Right lobe of liver (tissue), 6 donors: ENCODE measurements at regions not wholly inside any gene's neighbourhood (a gene's known extent, or its start where the extent isn't known, plus 50 kb on each side); places are given as distances from the start of the nearest gene placed in this dataset.
"Not testable (repeated sequence)": the region's sequence is repeated elsewhere in the genome, so short reads cannot be mapped to it uniquely, and the experiment has no call there.

Source experiments
- ATAC-seq, 4 donors: fragments of 200-7000 bp; cut with Tn5 transposase; one replicate each; pipeline ENCODE4 v1.9.1; 2020; ENCODE audit warnings: mild to moderate bottlenecking in 4 of 4, moderate library complexity in 4 of 4
- DNase-seq, 3 donors: peaks; one replicate each; pipeline ENCODE4 v3.0.0-alpha.2; 2020
- H3K27ac ChIP-seq, 3 donors: fragments of 200-600 bp; one replicate each; pipeline ENCODE4 v1.8.0; 2022
- H3K27me3 ChIP-seq, 2 donors: fragments of 200-600 bp; one replicate each; pipeline ENCODE4 v1.8.0; 2022
- H3K36me3 ChIP-seq, 4 donors: fragments of 200-600 bp; sonication (generic) in 1 of 4; one replicate each; pipeline versions ENCODE4 v1.5.1 to v1.8.0; 2017 to 2022; ENCODE audit warnings: control low read depth in 1 of 4
- H3K4me1 ChIP-seq, 4 donors: fragments of 200-600 bp; sonication (generic) in 1 of 4; one replicate each; pipeline versions ENCODE4 v1.5.1 to v1.8.0; 2017 to 2022; ENCODE audit warnings: control low read depth in 1 of 4
- H3K4me3 ChIP-seq, 3 donors: fragments of 200-600 bp; one replicate each; pipeline ENCODE4 v1.8.0; 2022
- H3K9me3 ChIP-seq, 4 donors: fragments of 200-600 bp; sonication (generic) in 1 of 4; one replicate each; pipeline versions ENCODE4 v1.5.1 to v1.8.0; 2017 to 2022; ENCODE audit warnings: control low read depth in 1 of 4
- POLR2A ChIP-seq: fragments of 450-650 bp; IDR thresholded peaks from one replicate; pipeline ENCODE4 v1.6.1; 2017; ENCODE audit warnings: antibody characterized with exemption, mild to moderate bottlenecking
- WGBS: methylation state at CpG from one replicate; pipeline ENCODE4 v1.1.6; 2018; ENCODE audit warnings: low coverage, low lambda C conversion rate; ENCODE audit not compliant: insufficient coverage; ENCODE audit errors: missing lambda C conversion rate; 5-methylcytosine and 5-hydroxymethylcytosine counted together
- intact Hi-C, 2 donors: fragments of 100-400 bp; cut with DNase I; formaldehyde crosslinking; loops; one replicate each; pipeline versions ENCODE4 v1.11.2 to v1.14.1; 2022
- TF ChIP-seq, protein P1 (sequence below), 4 donors: fragments of 200-600 bp in 3 of 4; fragments of 450-650 bp in 1 of 4; IDR thresholded peaks; one replicate each; pipeline versions ENCODE4 v1.5.1 to v1.8.0; 2016 to 2022; ENCODE audit warnings: antibody characterized with exemption in 4 of 4, mild to moderate bottlenecking in 2 of 4
- donor health status: DM: no; HTN: yes; CAD: no.
- donor health status: DM: no; HTN: no; CAD: no.
- donor health status: DM: no; HTN: no; CAD: no.
- donor health status: DM: no; HTN: yes; CAD: no.
- donor health status: DM: no; HTN: yes; CAD: no.

DNA sequence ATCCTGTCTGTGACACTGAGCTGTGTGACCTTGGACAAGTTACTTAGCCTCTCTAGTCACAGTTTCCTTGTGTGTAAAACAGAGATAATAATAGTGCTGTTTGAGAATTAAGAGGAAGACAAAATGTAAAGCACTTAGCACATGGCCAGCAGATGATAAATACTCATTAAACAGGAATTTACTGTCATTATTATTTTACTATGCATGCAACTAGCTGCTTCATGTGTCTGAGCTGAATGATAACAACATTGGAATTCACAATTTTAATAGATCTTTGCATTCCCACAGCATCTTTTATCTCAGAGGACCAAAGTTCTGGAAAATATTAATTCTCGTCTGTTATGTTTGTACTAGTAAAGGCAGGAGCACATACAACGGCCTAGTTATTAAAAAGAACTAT is 79.2 kb upstream of the TET2 start:
- 68% methylated on average over 2 of the region's 2 CpGs for WGBS
- Histone ChIP-seq H3K36me3 (no peaks in the 10 kb centered on the region), H3K4me1 (no peaks in the 10 kb centered on the region), H3K9me3 (no peaks in the 10 kb centered on the region), H3K27ac (no peak overlapping the region), H3K4me3 (no peak overlapping the region), H3K27me3 (no peaks in the 10 kb centered on the region)
- ATAC-seq (no peak), DNase-seq (no peak)
- intact Hi-C loops = no loop called here
- TF ChIP-seq, protein P1, sequence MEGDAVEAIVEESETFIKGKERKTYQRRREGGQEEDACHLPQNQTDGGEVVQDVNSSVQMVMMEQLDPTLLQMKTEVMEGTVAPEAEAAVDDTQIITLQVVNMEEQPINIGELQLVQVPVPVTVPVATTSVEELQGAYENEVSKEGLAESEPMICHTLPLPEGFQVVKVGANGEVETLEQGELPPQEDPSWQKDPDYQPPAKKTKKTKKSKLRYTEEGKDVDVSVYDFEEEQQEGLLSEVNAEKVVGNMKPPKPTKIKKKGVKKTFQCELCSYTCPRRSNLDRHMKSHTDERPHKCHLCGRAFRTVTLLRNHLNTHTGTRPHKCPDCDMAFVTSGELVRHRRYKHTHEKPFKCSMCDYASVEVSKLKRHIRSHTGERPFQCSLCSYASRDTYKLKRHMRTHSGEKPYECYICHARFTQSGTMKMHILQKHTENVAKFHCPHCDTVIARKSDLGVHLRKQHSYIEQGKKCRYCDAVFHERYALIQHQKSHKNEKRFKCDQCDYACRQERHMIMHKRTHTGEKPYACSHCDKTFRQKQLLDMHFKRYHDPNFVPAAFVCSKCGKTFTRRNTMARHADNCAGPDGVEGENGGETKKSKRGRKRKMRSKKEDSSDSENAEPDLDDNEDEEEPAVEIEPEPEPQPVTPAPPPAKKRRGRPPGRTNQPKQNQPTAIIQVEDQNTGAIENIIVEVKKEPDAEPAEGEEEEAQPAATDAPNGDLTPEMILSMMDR (IDR thresholded peaks at IDR 0.05) = no peak
- no peak for TF ChIP-seq POLR2A

DNA sequence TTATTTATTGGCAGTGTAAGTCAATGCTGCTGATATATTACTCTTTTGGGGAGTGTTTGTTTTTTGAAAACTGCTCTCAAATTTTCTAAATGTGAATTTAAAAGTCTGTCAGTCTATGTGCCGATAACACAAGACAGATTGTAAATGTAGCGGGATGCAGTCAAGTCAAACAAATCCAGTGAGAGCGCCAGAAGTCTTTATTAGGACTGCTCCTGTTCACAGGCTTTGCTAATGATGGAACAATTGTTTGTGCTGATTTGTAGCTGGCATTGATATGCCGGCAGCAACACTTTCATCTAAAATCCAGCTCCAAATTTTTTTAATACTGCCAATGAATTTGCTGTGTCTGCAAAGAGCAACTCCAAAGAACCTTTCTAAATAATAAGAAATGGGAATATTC is 78.7 kb upstream of the TET2 start:
- no peaks in the 10 kb centered on the region for H3K36me3 ChIP-seq
- H3K4me3 ChIP-seq = no peak overlapping the region
- no peak for ATAC-seq
- no peaks in the 10 kb centered on the region for H3K4me1 ChIP-seq
- intact Hi-C loops = no loop called here
- 63% methylated on average over 4 of the region's 4 CpGs for WGBS
- no peaks in the 10 kb centered on the region for H3K9me3 ChIP-seq
- TF ChIP-seq, protein P1 (IDR thresholded peaks at IDR 0.05) = no peak
- TF ChIP-seq POLR2A = no peak
- no peak overlapping the region for H3K27ac ChIP-seq
- H3K27me3 ChIP-seq = no peaks in the 10 kb centered on the region
- no peak for DNase-seq

DNA sequence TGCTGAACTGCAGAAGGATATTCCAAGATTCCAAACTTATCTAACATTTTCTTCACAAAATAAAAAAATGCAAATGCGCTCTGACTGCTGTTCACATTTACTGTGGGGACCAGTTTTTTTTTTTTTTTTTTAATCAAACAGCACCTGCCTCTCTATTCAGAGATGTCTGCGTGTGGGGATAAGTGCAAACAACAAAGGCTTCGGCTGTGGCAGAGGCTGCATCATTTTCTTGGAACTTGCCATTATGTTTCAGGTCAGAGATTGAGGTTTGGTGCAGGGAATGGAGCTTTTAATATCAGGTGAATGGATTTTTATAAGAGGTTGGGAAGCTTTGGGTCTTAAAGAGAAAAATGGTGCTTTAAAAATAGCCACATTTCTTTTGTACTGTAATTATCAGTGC is 78.2 kb upstream of the TET2 start:
- H3K4me3 ChIP-seq = no peak overlapping the region
- no peak for DNase-seq
- H3K36me3 ChIP-seq = no peaks in the 10 kb centered on the region
- H3K4me1 ChIP-seq = no peaks in the 10 kb centered on the region
- H3K9me3 ChIP-seq = no peaks in the 10 kb centered on the region
- no peak for ATAC-seq
- TF ChIP-seq, protein P1 (IDR thresholded peaks at IDR 0.05) = no peak
- no peak for TF ChIP-seq POLR2A
- H3K27ac ChIP-seq = no peak overlapping the region
- 83% methylated on average over 3 of the region's 3 CpGs for WGBS
- H3K27me3 ChIP-seq = no peaks in the 10 kb centered on the region
- intact Hi-C loops = no loop called here

DNA sequence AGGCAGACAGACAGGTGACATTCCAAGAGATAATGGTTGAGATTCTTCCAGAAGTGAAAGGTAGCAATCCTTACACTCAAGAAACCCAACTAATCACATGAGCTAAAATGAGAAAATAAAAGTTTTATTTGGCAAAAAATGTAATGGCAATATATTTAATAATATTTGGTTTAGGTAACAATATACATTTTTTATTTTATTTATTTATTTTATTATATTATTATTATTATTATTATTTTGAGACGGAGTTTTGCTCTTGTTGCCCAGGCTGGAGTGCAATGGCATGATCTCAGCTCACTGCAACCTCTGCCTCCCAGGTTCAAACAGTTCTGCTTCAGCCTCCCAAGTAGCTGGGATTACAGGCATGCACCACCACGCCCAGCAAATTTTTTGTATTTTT is 74.6 kb upstream of the TET2 start:
- H3K27ac ChIP-seq, intact Hi-C loops, H3K27me3 ChIP-seq, H3K4me1 ChIP-seq, H3K9me3 ChIP-seq, ATAC-seq, H3K36me3 ChIP-seq, DNase-seq, H3K4me3 ChIP-seq: not testable (repeated sequence)
- WGBS = 88% methylated on average over 2 of the region's 2 CpGs

DNA sequence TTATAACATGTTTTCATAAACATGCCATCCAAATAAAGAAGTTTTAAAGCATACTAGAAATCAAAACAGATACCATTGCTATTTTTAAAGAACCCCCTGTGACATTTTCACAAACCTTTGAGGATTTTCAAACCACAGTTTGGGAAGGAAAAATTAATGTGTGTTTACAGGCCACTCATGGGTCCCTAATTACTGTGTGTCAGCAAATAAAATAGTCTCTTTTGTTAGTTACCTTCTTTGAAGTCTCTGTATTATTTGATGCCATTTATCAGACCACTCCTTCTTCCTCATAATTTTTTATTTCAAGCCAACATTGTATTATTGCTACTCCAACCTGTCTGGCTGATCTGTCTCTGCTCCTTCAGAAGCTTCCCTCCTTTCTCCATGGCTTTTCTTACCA is 72.6 kb upstream of the TET2 start:
- no peak for ATAC-seq
- H3K9me3 ChIP-seq = no peaks in the 10 kb centered on the region
- intact Hi-C loops = no loop called here
- no peaks in the 10 kb centered on the region for H3K4me1 ChIP-seq
- no peak for DNase-seq
- no peak overlapping the region for H3K4me3 ChIP-seq
- H3K36me3 ChIP-seq = no peaks in the 10 kb centered on the region
- no peak overlapping the region for H3K27ac ChIP-seq
- TF ChIP-seq, protein P1 (IDR thresholded peaks at IDR 0.05) = no peak
- TF ChIP-seq POLR2A = no peak
- H3K27me3 ChIP-seq = no peaks in the 10 kb centered on the region
